K562 (cell line): ENCODE measurements at regions not wholly inside any gene's neighbourhood (a gene's known extent, or its start where the extent isn't known, plus 50 kb on each side); places are given as distances from the start of the nearest gene placed in this dataset.

Experiments
- ATAC-seq: fragments of 200-7000 bp; cut with Tn5 transposase; 3 replicates; pipeline ENCODE4 v1.9.1; 2020; ENCODE audit warnings: moderate library complexity
- BruUV-seq: library from RNA; stranded (reverse); fragments of 400-500 nt; replicated peaks from 2 replicates; lab custom pipeline; 2021; lab: Mats Ljungman, UMichigan
- CTCF ChIA-PET: fragments of 300-600 bp; formaldehyde crosslinking; extraction: SDS; loops from one replicate; lab custom pipeline; 2021; ENCODE audit warnings: low intra/inter-chr PET ratio; lab: Yijun Ruan, JAX
- POLR2A ChIA-PET: fragments of 300-600, 350-650 bp; sonication (Branson Sonifier 250); formaldehyde crosslinking; extraction: SDS; loops from one replicate; lab custom pipeline; 2021; ENCODE audit warnings: antibody characterized with exemption, inconsistent platforms; lab: Yijun Ruan, JAX
- DNase-seq, 4 experiments: peaks; one replicate each; pipeline versions ENCODE4 v3.0.0 to v3.0.0-alpha.2; 2011 to 2018; ENCODE audit warnings: low spot score in 3 of 4, mixed read lengths in 3 of 4; ENCODE audit errors: extremely low read depth in 1 of 4
- FAIRE-seq: peaks from 2 replicates; lab custom pipeline; 2011; peaks lifted over from hg19 to GRCh38; lab: Jason Lieb, UNC
- H2AFZ ChIP-seq: 2 replicates; pipeline ENCODE4 v1.6.0; 2011; ENCODE audit warnings: low read depth, low read length, control low read depth, inconsistent platforms
- H3K27ac ChIP-seq: fragments of 200-600 bp; 3 replicates; pipeline ENCODE4 v1.8.0; 2011; ENCODE audit warnings: low read depth, mild to moderate bottlenecking, control low read depth, inconsistent platforms, low read length, moderate library complexity, mixed read lengths; ENCODE audit errors: extremely low read depth
- H3K27me3 ChIP-seq, 2 experiments: fragments of 300-600 bp in 1 of 2; 2 replicates in 1 of 2; 3 replicates in 1 of 2; pipeline versions ENCODE4 v1.6.0 to v1.8.0; 2011; ENCODE audit warnings: inconsistent platforms in 2 of 2, low read length in 2 of 2, mild to moderate bottlenecking in 1 of 2, mixed read lengths in 1 of 2, moderate library complexity in 1 of 2; ENCODE audit not compliant: control insufficient read depth in 2 of 2, insufficient read depth in 2 of 2
- H3K36me3 ChIP-seq: fragments of 300-600 bp; 3 replicates; pipeline ENCODE4 v1.8.0; 2011; ENCODE audit warnings: mild to moderate bottlenecking, low read length, inconsistent platforms; ENCODE audit not compliant: control insufficient read depth, insufficient read depth
- H3K4me1 ChIP-seq, 2 experiments: fragments of 200-600 bp in 1 of 2; replicated peaks in 1 of 2; 2 replicates in 1 of 2; 3 replicates in 1 of 2; pipeline versions ENCODE4 v1.5.1 to v1.8.0; 2011; ENCODE audit warnings: inconsistent platforms in 2 of 2, low read length in 2 of 2, mild to moderate bottlenecking in 1 of 2, mixed read lengths in 1 of 2, moderate library complexity in 1 of 2; ENCODE audit not compliant: control insufficient read depth in 2 of 2, insufficient read depth in 2 of 2
- H3K4me2 ChIP-seq: 2 replicates; pipeline ENCODE4 v1.6.1; 2011; ENCODE audit warnings: low read length, control low read depth, inconsistent platforms, mixed read lengths; ENCODE audit not compliant: insufficient read depth
- H3K4me3 ChIP-seq: fragments of 200-600 bp; sonication (generic), shearing (Covaris generic); 2 replicates; pipeline ENCODE4 v1.5.1; 2016; ENCODE audit warnings: control low read depth, inconsistent platforms
- H3K79me2 ChIP-seq: fragments of 200-600 bp; 3 replicates; pipeline ENCODE4 v1.8.0; 2011; ENCODE audit warnings: low read length, inconsistent platforms; ENCODE audit not compliant: control insufficient read depth, insufficient read depth
- H3K9ac ChIP-seq, 2 experiments: 2 replicates each; pipeline versions ENCODE4 v1.6.0 to v1.6.1; 2011; ENCODE audit warnings: low read depth in 2 of 2, low read length in 2 of 2, control low read depth in 1 of 2, inconsistent platforms in 1 of 2, mild to moderate bottlenecking in 1 of 2, mixed read lengths in 1 of 2; ENCODE audit not compliant: insufficient read depth in 1 of 2
- H3K9me1 ChIP-seq: one replicate; pipeline ENCODE4 v1.6.0; 2011; ENCODE audit warnings: inconsistent platforms, mild to moderate bottlenecking, low read length, moderate library complexity; ENCODE audit not compliant: control insufficient read depth, insufficient read depth
- H3K9me3 ChIP-seq: replicated peaks from 2 replicates; pipeline ENCODE4 v1.5.1; 2011; ENCODE audit warnings: low read depth, low read length, inconsistent platforms; ENCODE audit not compliant: control insufficient read depth, insufficient read depth
- H4K20me1 ChIP-seq: replicated peaks from 2 replicates; pipeline ENCODE4 v1.6.1; 2011; ENCODE audit warnings: low read length, inconsistent platforms, mixed read lengths; ENCODE audit not compliant: control insufficient read depth, insufficient read depth
- ELK1 ChIP-seq: sonication (generic); formaldehyde crosslinking; IDR thresholded peaks from 2 replicates; pipeline ENCODE4 v1.8.1; 2022; ENCODE audit warnings: missing genetic modification reagents
- FUS ChIP-seq: fragments of 200-400 bp; formaldehyde crosslinking; optimal IDR thresholded peaks from 2 replicates; pipeline ENCODE3; 2017; ENCODE audit warnings: low read depth, low read length
- GABPB2 ChIP-seq: fragments of 250-450 bp; sonication (Bioruptor Pico); conservative IDR thresholded peaks from 2 replicates; pipeline ENCODE4 v1.5.1; 2021; ENCODE audit warnings: mild to moderate bottlenecking
- L3MBTL2 ChIP-seq: fragments of 450-650 bp; IDR thresholded peaks from 2 replicates; pipeline ENCODE4 v1.6.1; 2016; ENCODE audit warnings: mild to moderate bottlenecking, moderate library complexity
- NCOA2 ChIP-seq, 2 experiments: fragments of 450-650 bp; IDR thresholded peaks; 2 replicates each; pipeline ENCODE4 v1.6.1; 2018; ENCODE audit warnings: mild to moderate bottlenecking in 2 of 2, moderate library complexity in 1 of 2; ENCODE audit not compliant: partially characterized antibody in 2 of 2
- PRMT5 ChIP-seq: sonication (generic); formaldehyde crosslinking; IDR thresholded peaks from 2 replicates; pipeline ENCODE4 v1.5.0; 2020; ENCODE audit warnings: missing genetic modification reagents
- SFPQ ChIP-seq: fragments of 200-400 bp; formaldehyde crosslinking; IDR thresholded peaks from 2 replicates; pipeline ENCODE4 v1.6.1; 2017; ENCODE audit warnings: mild to moderate bottlenecking, low read depth, low read length, moderate library complexity
- SMARCA5 ChIP-seq: fragments of 450-650 bp; IDR thresholded peaks from 2 replicates; pipeline ENCODE4 v1.6.1; 2016
- TEAD4 ChIP-seq, 2 experiments: sonication (generic) in 1 of 2; formaldehyde crosslinking in 1 of 2; IDR thresholded peaks; 2 replicates each; pipeline versions ENCODE4 v1.6.1 to v1.8.0; 2012 to 2022; ENCODE audit warnings: borderline replicate concordance in 1 of 2, inconsistent platforms in 1 of 2, low read length in 1 of 2, mild to moderate bottlenecking in 1 of 2, missing genetic modification reagents in 1 of 2
- ZNF197 ChIP-seq: fragments of 200-800 bp; sonication (Bioruptor generic); IDR thresholded peaks from 2 replicates; pipeline ENCODE4 v1.6.1; 2016; ENCODE audit warnings: low read depth, missing genetic modification characterization, missing compliant biosample characterization
- ZNF561 ChIP-seq: fragments of 450-650 bp; formaldehyde crosslinking; conservative IDR thresholded peaks from 2 replicates; pipeline ENCODE4 v1.4.0; 2020; ENCODE audit warnings: mild to moderate bottlenecking, moderate library complexity
- ZNF586 ChIP-seq: fragments of 450-650 bp; formaldehyde crosslinking; conservative IDR thresholded peaks from 2 replicates; pipeline ENCODE4 v1.4.0; 2020; ENCODE audit warnings: mild to moderate bottlenecking, moderate library complexity
- WGBS: fragments of 100-300 bp; shearing (Covaris generic); methylation state at CpG from one replicate; pipeline ENCODE4 v1.1.6; 2016; ENCODE audit warnings: low coverage, mixed read lengths; ENCODE audit not compliant: insufficient coverage; ENCODE audit errors: missing lambda C conversion rate; 5-methylcytosine and 5-hydroxymethylcytosine counted together
- in situ Hi-C: fragments of 300-500 bp; cut with MboI; formaldehyde crosslinking; loops from 4 replicates; pipeline ENCODE4 v1.15.0; 2018; ENCODE audit warnings: inconsistent platforms, mixed read lengths
- intact Hi-C: fragments of 100-400 bp; cut with micrococcal nuclease; formaldehyde crosslinking; loops from 2 replicates; pipeline ENCODE4 v1.14.2; 2022
- TF ChIP-seq, protein P1 (sequence below), 2 experiments: fragments of 150-350 bp in 1 of 2; IDR thresholded peaks; 2 replicates each; pipeline ENCODE4 v1.6.1; 2012 to 2016; ENCODE audit warnings: low read depth in 2 of 2, low read length in 2 of 2, mild to moderate bottlenecking in 1 of 2, moderate library complexity in 1 of 2

GRCh38 chr5:67648201-67648671 is 451.6 kb upstream of the CD180 start:
- no peak for TF ChIP-seq FUS
- TF ChIP-seq L3MBTL2, result no peak
- no peak for TF ChIP-seq ELK1 (CRISPR knock-in tag)
- TF ChIP-seq ZNF586, result no peak
- TF ChIP-seq, protein P1, sequence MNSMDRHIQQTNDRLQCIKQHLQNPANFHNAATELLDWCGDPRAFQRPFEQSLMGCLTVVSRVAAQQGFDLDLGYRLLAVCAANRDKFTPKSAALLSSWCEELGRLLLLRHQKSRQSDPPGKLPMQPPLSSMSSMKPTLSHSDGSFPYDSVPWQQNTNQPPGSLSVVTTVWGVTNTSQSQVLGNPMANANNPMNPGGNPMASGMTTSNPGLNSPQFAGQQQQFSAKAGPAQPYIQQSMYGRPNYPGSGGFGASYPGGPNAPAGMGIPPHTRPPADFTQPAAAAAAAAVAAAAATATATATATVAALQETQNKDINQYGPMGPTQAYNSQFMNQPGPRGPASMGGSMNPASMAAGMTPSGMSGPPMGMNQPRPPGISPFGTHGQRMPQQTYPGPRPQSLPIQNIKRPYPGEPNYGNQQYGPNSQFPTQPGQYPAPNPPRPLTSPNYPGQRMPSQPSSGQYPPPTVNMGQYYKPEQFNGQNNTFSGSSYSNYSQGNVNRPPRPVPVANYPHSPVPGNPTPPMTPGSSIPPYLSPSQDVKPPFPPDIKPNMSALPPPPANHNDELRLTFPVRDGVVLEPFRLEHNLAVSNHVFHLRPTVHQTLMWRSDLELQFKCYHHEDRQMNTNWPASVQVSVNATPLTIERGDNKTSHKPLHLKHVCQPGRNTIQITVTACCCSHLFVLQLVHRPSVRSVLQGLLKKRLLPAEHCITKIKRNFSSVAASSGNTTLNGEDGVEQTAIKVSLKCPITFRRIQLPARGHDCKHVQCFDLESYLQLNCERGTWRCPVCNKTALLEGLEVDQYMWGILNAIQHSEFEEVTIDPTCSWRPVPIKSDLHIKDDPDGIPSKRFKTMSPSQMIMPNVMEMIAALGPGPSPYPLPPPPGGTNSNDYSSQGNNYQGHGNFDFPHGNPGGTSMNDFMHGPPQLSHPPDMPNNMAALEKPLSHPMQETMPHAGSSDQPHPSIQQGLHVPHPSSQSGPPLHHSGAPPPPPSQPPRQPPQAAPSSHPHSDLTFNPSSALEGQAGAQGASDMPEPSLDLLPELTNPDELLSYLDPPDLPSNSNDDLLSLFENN (IDR thresholded peaks at IDR 0.05; ENCODE audit: low read depth in 2 of 2, low read length in 2 of 2), result no peak
- no peak for TF ChIP-seq SMARCA5
- TF ChIP-seq TEAD4 (IDR thresholded peaks at IDR 0.05; ENCODE audit: low read length), result no peak
- TF ChIP-seq TEAD4 (CRISPR knock-in tag; IDR thresholded peaks at IDR 0.05; ENCODE audit: borderline replicate concordance), result no peak
- no peak for TF ChIP-seq SFPQ
- TF ChIP-seq PRMT5 (CRISPR knock-in tag), result no peak
- TF ChIP-seq ZNF197 (CRISPR knock-in tag), result no peak
- no peak for TF ChIP-seq GABPB2 (CRISPR knock-in tag)
- TF ChIP-seq NCOA2 (IDR thresholded peaks at IDR 0.05; ENCODE audit: partially characterized antibody in 2 of 2), result no peak
- no peak for TF ChIP-seq ZNF561 (CRISPR knock-in tag)
- H3K4me3 ChIP-seq, result no peak overlapping the region
- H3K27me3 ChIP-seq, result no peaks in the 10 kb centered on the region; a peak in 1 of 5 replicates
- FAIRE-seq, result no peak
- intact Hi-C loops, result no loop called here
- no peak for ATAC-seq
- no peak overlapping the region for H3K4me2 ChIP-seq
- H3K4me1 ChIP-seq, result no peaks in the 10 kb centered on the region
- CTCF ChIA-PET, result no interaction called here
- H2AFZ ChIP-seq, result no peak overlapping the region
- POLR2A ChIA-PET, result no interaction called here
- H3K9ac ChIP-seq, result no peak overlapping the region
- in situ Hi-C loops, result no loop called here
- no TSS peak for BruUV-seq
- H3K9me1 ChIP-seq, result no peaks in the 10 kb centered on the region
- no peaks in the 10 kb centered on the region for H3K36me3 ChIP-seq
- H3K27ac ChIP-seq, result no peak overlapping the region
- DNase-seq, result no peak
- H3K79me2 ChIP-seq, result no peaks in the 10 kb centered on the region
- no peaks in the 10 kb centered on the region; the same call in 1 of the 2 replicates for H4K20me1 ChIP-seq
- H3K9me3 ChIP-seq, result no peaks in the 10 kb centered on the region
- WGBS, result 0% methylated on average over 6 of the region's 6 CpGs
